Coronary artery (tissue), 2 donors: ENCODE measurements at regions not wholly inside any gene's neighbourhood (a gene's known extent, or its start where the extent isn't known, plus 50 kb on each side); places are given as distances from the start of the nearest gene placed in this dataset.

Source experiments
- DNase-seq: peaks from one replicate; pipeline ENCODE4 v3.0.0-alpha.2; 2017; ENCODE audit warnings: low spot score
- H3K27ac ChIP-seq, 2 donors: fragments of 200-600 bp; sonication (generic); one replicate each; pipeline ENCODE4 v1.5.1; 2016 to 2019
- H3K4me3 ChIP-seq: fragments of 200-600 bp; sonication (generic); 2 replicates; pipeline ENCODE4 v1.5.1; 2016; ENCODE audit warnings: mild to moderate bottlenecking, moderate library complexity
- CTCF ChIP-seq: fragments of 200-600 bp; sonication (generic); IDR thresholded peaks from one replicate; pipeline ENCODE4 v1.5.1; 2019; ENCODE audit warnings: antibody characterized with exemption

- no peak overlapping the region for H3K4me3 ChIP-seq
- TF ChIP-seq CTCF = no peak
- DNase-seq = no peak
- H3K27ac ChIP-seq = no peak overlapping the region
These were observed 302.9 kb upstream of the RARB start for GRCh38 chr3:25125201-25125600.

- TF ChIP-seq CTCF = no peak
These were observed 299.3 kb upstream of the RARB start for GRCh38 chr3:25128735-25129134.

GRCh38 chr3:25130724-25131520, 297.1 kb upstream of the RARB start:
- Histone ChIP-seq H3K4me3 (no peak overlapping the region), H3K27ac (no peak overlapping the region)
- no peak for DNase-seq
- TF ChIP-seq CTCF = no peak

More at GRCh38 chr3:25128735-25129134, 299.3 kb upstream of the RARB start:
- H3K4me3 ChIP-seq = no peak overlapping the region
- H3K27ac ChIP-seq = no peak overlapping the region
- DNase-seq = no peak

GRCh38 chr3:25133588-25133987, 294.5 kb upstream of the RARB start:
- TF ChIP-seq CTCF = no peak
- H3K27ac ChIP-seq = no peak overlapping the region
- no peak overlapping the region for H3K4me3 ChIP-seq
- no peak for DNase-seq

- Histone ChIP-seq H3K27ac (no peak overlapping the region), H3K4me3 (no peak overlapping the region)
- no peak for TF ChIP-seq CTCF
- no peak for DNase-seq
These were observed 290.5 kb upstream of the RARB start for GRCh38 chr3:25137606-25138005.

- H3K4me3 ChIP-seq = no peak overlapping the region
- no peak for TF ChIP-seq CTCF
- H3K27ac ChIP-seq = no peak overlapping the region
- no peak for DNase-seq
These were observed 288.8 kb upstream of the RARB start for GRCh38 chr3:25139267-25139666.
